IMR-90 (cell line): ENCODE measurements at regions not wholly inside any gene's neighbourhood (a gene's known extent, or its start where the extent isn't known, plus 50 kb on each side); places are given as distances from the start of the nearest gene placed in this dataset.

Experiments
- ATAC-seq: fragments of 200-7000 bp; cut with Tn5 transposase; 2 replicates; pipeline ENCODE4 v1.9.1; 2020; ENCODE audit warnings: low read depth, mild to moderate bottlenecking, moderate library complexity
- BruUV-seq: library from RNA; stranded (reverse); fragments of 400-500 nt; replicated peaks from 2 replicates; lab custom pipeline; 2021; lab: Mats Ljungman, UMichigan
- CTCF ChIA-PET: fragments of 300-600 bp; formaldehyde crosslinking; extraction: SDS; loops from one replicate; lab custom pipeline; 2021; ENCODE audit warnings: antibody characterized with exemption; lab: Yijun Ruan, JAX
- POLR2A ChIA-PET: fragments of 300-600 bp; sonication (Branson Sonifier 250); formaldehyde crosslinking; loops from one replicate; lab custom pipeline; 2022; ENCODE audit warnings: antibody characterized with exemption; ENCODE audit not compliant: unreplicated experiment; lab: Charles Lee
- DNase-seq: peaks from one replicate; pipeline ENCODE4 v3.0.0; 2013
- H2AFZ ChIP-seq: replicated peaks from 2 replicates; pipeline ENCODE3; 2013; ENCODE audit warnings: low read length, mild to moderate bottlenecking; ENCODE audit not compliant: poor library complexity
- H2AK5ac ChIP-seq: 2 replicates; pipeline ENCODE4 v1.6.1; 2013; ENCODE audit warnings: low read depth, low read length, inconsistent platforms
- H2AK9ac ChIP-seq: replicated peaks from 2 replicates; pipeline ENCODE3; 2013; ENCODE audit warnings: mild to moderate bottlenecking, low read depth, low read length, moderate library complexity; ENCODE audit not compliant: poor library complexity
- H2BK120ac ChIP-seq: 2 replicates; pipeline ENCODE4 v1.6.1; 2013; ENCODE audit warnings: low read depth, low read length, inconsistent platforms
- H2BK15ac ChIP-seq: 3 replicates; pipeline ENCODE4 v1.6.1; 2013; ENCODE audit warnings: low read depth, low read length, inconsistent platforms
- H2BK20ac ChIP-seq: 2 replicates; pipeline ENCODE4 v1.6.1; 2013; ENCODE audit warnings: low read depth, mild to moderate bottlenecking, inconsistent platforms, low read length, moderate library complexity
- H2BK5ac ChIP-seq: 2 replicates; pipeline ENCODE4 v1.6.1; 2013; ENCODE audit warnings: mild to moderate bottlenecking, low read depth, low read length, inconsistent platforms; ENCODE audit not compliant: poor library complexity, severe bottlenecking
- H3K14ac ChIP-seq: replicated peaks from 2 replicates; pipeline ENCODE4 v1.6.1; 2013; ENCODE audit warnings: low read depth, low read length, inconsistent platforms
- H3K18ac ChIP-seq: 2 replicates; pipeline ENCODE4 v1.6.1; 2013; ENCODE audit warnings: low read depth, low read length, control low read depth
- H3K23ac ChIP-seq: 2 replicates; pipeline ENCODE4 v1.6.1; 2013; ENCODE audit warnings: low read depth, low read length, inconsistent platforms
- H3K27ac ChIP-seq: 2 replicates; pipeline ENCODE4 v1.5.1; 2013; ENCODE audit warnings: mild to moderate bottlenecking, control low read depth, low read length; ENCODE audit not compliant: insufficient read depth
- H3K27me3 ChIP-seq: 2 replicates; pipeline ENCODE4 v1.6.1; 2013; ENCODE audit warnings: low read length; ENCODE audit not compliant: control insufficient read depth, insufficient read depth
- H3K36me3 ChIP-seq: 2 replicates; pipeline ENCODE4 v1.6.1; 2013; ENCODE audit warnings: low read length, mixed read lengths; ENCODE audit not compliant: control insufficient read depth, insufficient read depth
- H3K4ac ChIP-seq: 2 replicates; pipeline ENCODE4 v1.6.1; 2013; ENCODE audit warnings: low read depth, low read length, inconsistent platforms
- H3K4me1 ChIP-seq: 2 replicates; pipeline ENCODE4 v1.6.1; 2013; ENCODE audit warnings: low read length, mixed read lengths; ENCODE audit not compliant: control insufficient read depth, insufficient read depth
- H3K4me2 ChIP-seq: 2 replicates; pipeline ENCODE4 v1.6.1; 2013; ENCODE audit warnings: low read depth, mild to moderate bottlenecking, control low read depth, low read length, moderate library complexity
- H3K4me3 ChIP-seq: 2 replicates; pipeline ENCODE4 v1.5.1; 2013; ENCODE audit warnings: low read depth, mild to moderate bottlenecking, control low read depth, low read length, moderate library complexity; ENCODE audit not compliant: insufficient read depth
- H3K56ac ChIP-seq: 2 replicates; pipeline ENCODE4 v1.6.1; 2013; ENCODE audit warnings: low read length, inconsistent platforms; ENCODE audit not compliant: insufficient read depth; ENCODE audit errors: extremely low read depth
- H3K79me1 ChIP-seq, 2 experiments: 2 replicates each; pipeline ENCODE4 v1.6.1; 2013; ENCODE audit warnings: low read length in 2 of 2, inconsistent platforms in 1 of 2, low read depth in 1 of 2
- H3K9ac ChIP-seq: 2 replicates; pipeline ENCODE4 v1.6.1; 2013; ENCODE audit warnings: low read depth, low read length, control low read depth
- H3K9me1 ChIP-seq: 2 replicates; pipeline ENCODE4 v1.6.1; 2013; ENCODE audit warnings: low read length, inconsistent platforms; ENCODE audit not compliant: insufficient read depth
- H3K9me3 ChIP-seq: 2 replicates; pipeline ENCODE4 v1.6.1; 2013; ENCODE audit warnings: low read length; ENCODE audit not compliant: control insufficient read depth, insufficient read depth
- H4K20me1 ChIP-seq: 2 replicates; pipeline ENCODE4 v1.6.1; 2013; ENCODE audit warnings: low read length, inconsistent platforms; ENCODE audit not compliant: insufficient read depth
- H4K5ac ChIP-seq: 2 replicates; pipeline ENCODE4 v1.6.1; 2013; ENCODE audit warnings: mild to moderate bottlenecking, low read depth, low read length, control low read depth
- H4K8ac ChIP-seq, 2 experiments: 2 replicates each; pipeline ENCODE4 v1.6.1; 2013; ENCODE audit warnings: low read depth in 2 of 2, low read length in 2 of 2, control low read depth in 1 of 2, inconsistent platforms in 1 of 2
- H4K91ac ChIP-seq: 2 replicates; pipeline ENCODE4 v1.6.1; 2013; ENCODE audit warnings: low read depth, low read length, inconsistent platforms; ENCODE audit not compliant: insufficient read depth
- MXI1 ChIP-seq: IDR thresholded peaks from 2 replicates; pipeline ENCODE4 v1.6.1; 2012; ENCODE audit warnings: low read depth, mild to moderate bottlenecking, low read length, moderate library complexity, borderline replicate concordance
- WGBS, 2 experiments: methylation state at CpG; one replicate each; pipeline versions ENCODE4 v1.1.5 to v1.1.7; 2013; ENCODE audit warnings: missing lambda C conversion rate in 2 of 2; ENCODE audit not compliant: insufficient read length in 1 of 2; ENCODE audit errors: extremely low coverage in 2 of 2; 5-methylcytosine and 5-hydroxymethylcytosine counted together
- dilution Hi-C: fragments of 300-500 bp; cut with HindIII; formaldehyde crosslinking; loops from one replicate; pipeline ENCODE4 v1.14.3; 2018; ENCODE audit warnings: low sequenced_read_pairs; ENCODE audit not compliant: unreplicated experiment
- in situ Hi-C: fragments of 300-500 bp; cut with MboI; formaldehyde crosslinking; loops from 3 replicates; pipeline ENCODE4 v1.14.3; 2019; ENCODE audit warnings: low sequenced_read_pairs, inconsistent platforms, mixed read lengths
- intact Hi-C: fragments of 100-400 bp; cut with micrococcal nuclease; formaldehyde crosslinking; loops from 2 replicates; pipeline ENCODE4 v1.10.0; 2022
- TF ChIP-seq, protein P1 (sequence below): fragments of 150-350 bp; IDR thresholded peaks from 2 replicates; pipeline ENCODE4 v1.6.1; 2016; ENCODE audit warnings: low read depth, mild to moderate bottlenecking, low read length, moderate library complexity, borderline replicate concordance
- TF ChIP-seq, protein P2 (sequence below): fragments of 150-350 bp; IDR thresholded peaks from 2 replicates; pipeline ENCODE4 v1.6.1; 2017; ENCODE audit warnings: mild to moderate bottlenecking, antibody characterized with exemption, low read length, low read depth

DNA sequence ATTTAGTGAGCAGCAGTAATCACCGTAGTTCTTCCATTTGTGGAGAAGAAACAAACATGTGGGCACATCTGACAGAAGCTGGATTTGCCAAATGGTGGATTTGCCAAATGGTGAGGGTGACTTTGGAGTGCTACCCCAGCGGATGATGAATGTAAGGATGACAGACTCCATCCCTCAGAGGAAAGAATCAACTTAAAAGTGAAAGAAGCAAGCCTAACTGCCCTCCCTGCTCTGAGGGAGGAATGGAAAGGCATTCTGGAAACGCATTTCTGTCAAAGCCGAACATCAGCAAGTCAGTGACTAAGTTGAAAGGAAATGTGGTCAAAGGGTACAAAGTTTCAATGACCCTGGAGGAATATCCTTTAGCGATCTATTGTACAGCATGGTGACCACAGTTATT, 143.5 kb downstream of the GPBP1 start:
- Histone ChIP-seq H3K9ac (peak overlapping the region; percentile 18; the same call in 1 of the 2 replicates), H3K27ac (peak overlapping the region; percentile 95)
- POLR2A ChIA-PET: interaction anchor here (1.9 kb wide), 1 partner anchor 1142 kb away, joined by 12 read pairs; the partner anchor contains the start of gene PLK2

More for the DNA sequence above, 143.5 kb downstream of the GPBP1 start:
- H3K56ac ChIP-seq: peak overlapping the region; percentile 53
- peak overlapping the region; percentile 55 for H2BK20ac ChIP-seq
- H4K5ac ChIP-seq: peak overlapping the region; percentile 34
- no TSS peak for BruUV-seq
- H2BK15ac ChIP-seq: peak overlapping the region; percentile 17; the same call in 2 of the 3 replicates
- DNase-seq (no peak), ATAC-seq (peak; percentile 59)
- no peaks in the 10 kb centered on the region for H3K27me3 ChIP-seq
- H2AFZ ChIP-seq: peak overlapping the region; percentile 48
- H3K14ac ChIP-seq: peak overlapping the region; percentile 16
- peak overlapping the region; percentile 99 for H3K18ac ChIP-seq
- H3K4me3 ChIP-seq: peak overlapping the region; percentile 11; the same call in 1 of the 2 replicates
- H4K20me1 ChIP-seq: peaks cover 3% of the 10 kb centered on the region; the same call in 1 of the 2 replicates
- H3K36me3 ChIP-seq: no peaks in the 10 kb centered on the region
- in situ Hi-C loops: no loop called here
- H2AK5ac ChIP-seq: 0 out of 2 replicates have a peak overlapping the region, but pooled peaks have one; percentile 2
- H3K9me3 ChIP-seq: no peaks in the 10 kb centered on the region
- CTCF ChIA-PET: interaction anchor here (0.7 to 1.4 kb wide), 3 partner anchors 10 to 1144 kb away, joined by 3 read pairs; no protein-coding TSS in a partner anchor
- H2BK5ac ChIP-seq: peak overlapping the region; percentile 81
- peak overlapping the region; percentile 2 for H3K23ac ChIP-seq
- H3K4ac ChIP-seq: peak overlapping the region; percentile 35
- peaks cover 15% of the 10 kb centered on the region for H3K4me1 ChIP-seq
- TF ChIP-seq, protein P1, sequence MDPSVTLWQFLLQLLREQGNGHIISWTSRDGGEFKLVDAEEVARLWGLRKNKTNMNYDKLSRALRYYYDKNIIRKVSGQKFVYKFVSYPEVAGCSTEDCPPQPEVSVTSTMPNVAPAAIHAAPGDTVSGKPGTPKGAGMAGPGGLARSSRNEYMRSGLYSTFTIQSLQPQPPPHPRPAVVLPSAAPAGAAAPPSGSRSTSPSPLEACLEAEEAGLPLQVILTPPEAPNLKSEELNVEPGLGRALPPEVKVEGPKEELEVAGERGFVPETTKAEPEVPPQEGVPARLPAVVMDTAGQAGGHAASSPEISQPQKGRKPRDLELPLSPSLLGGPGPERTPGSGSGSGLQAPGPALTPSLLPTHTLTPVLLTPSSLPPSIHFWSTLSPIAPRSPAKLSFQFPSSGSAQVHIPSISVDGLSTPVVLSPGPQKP: no peak
- TF ChIP-seq, protein P2, sequence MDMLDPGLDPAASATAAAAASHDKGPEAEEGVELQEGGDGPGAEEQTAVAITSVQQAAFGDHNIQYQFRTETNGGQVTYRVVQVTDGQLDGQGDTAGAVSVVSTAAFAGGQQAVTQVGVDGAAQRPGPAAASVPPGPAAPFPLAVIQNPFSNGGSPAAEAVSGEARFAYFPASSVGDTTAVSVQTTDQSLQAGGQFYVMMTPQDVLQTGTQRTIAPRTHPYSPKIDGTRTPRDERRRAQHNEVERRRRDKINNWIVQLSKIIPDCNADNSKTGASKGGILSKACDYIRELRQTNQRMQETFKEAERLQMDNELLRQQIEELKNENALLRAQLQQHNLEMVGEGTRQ: no peak
- TF ChIP-seq MXI1: 0 out of 2 replicates have a peak, but pooled peaks have one; percentile 18
- H3K4me2 ChIP-seq: peak overlapping the region; percentile 73
- no peak overlapping the region for H2AK9ac ChIP-seq
- peak overlapping the region; percentile 73 to 81 for H4K8ac ChIP-seq
- dilution Hi-C loops: no loop called here
- WGBS, 2 experiments: 0% methylated on average over 1 of the region's 5 CpGs; no CpG with 5 or more reads in 1 of the 2 experiments
- intact Hi-C loops: no loop called here
- peak overlapping the region; percentile 82 for H2BK120ac ChIP-seq
- peaks cover 12% of the 10 kb centered on the region for H3K9me1 ChIP-seq
- H4K91ac ChIP-seq: peak overlapping the region; percentile 77
- no peaks in the 10 kb centered on the region for H3K79me1 ChIP-seq
